Activated CD4-positive, alpha-beta T cell treated with anti-CD3 and anti-CD28 coated beads for 4 hours (primary cell): ENCODE measurements at regions not wholly inside any gene's neighbourhood (a gene's known extent, or its start where the extent isn't known, plus 50 kb on each side); places are given as distances from the start of the nearest gene placed in this dataset.
"Not testable (repeated sequence)": the region's sequence is repeated elsewhere in the genome, so short reads cannot be mapped to it uniquely, and the experiment has no call there.

ENCODE experiments used
- DNase-seq, 2 donors: peaks; one replicate each; pipeline ENCODE4 v3.0.0-alpha.2; 2020

DNA sequence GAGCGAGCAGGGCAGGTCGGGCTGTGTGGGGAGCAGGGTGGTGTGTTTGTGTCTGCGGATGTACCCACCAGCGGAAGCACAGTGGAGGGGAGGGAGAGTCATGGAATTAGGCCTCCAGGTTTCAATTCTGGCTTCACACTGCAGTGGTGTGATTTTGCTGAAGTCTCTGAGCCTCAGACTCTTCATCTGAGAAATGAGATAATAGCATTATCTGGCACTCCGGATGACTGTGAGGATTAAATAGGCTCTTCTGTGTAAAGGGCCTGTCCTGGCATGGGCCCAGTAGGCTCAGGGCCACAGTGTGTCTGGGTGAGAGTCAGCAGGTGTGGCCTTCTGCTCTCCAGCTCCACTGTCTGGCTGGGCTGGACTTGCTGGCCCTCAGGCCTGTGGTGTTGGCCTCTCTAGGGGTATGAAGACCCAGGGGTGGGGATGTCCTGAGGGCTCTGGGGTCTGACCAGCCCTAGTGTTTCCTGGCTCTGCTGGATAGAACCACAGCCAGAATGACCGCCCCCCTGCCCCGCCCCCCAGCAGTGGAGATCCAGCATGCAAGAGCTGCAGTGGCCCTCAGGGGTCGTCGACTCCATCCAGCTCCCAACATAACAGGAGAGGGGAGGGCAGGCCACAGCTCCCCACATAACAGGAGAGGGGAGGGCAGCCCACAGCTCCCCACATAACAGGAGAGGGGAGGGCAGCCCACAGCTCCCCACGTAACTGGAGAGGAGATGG, 178.6 kb downstream of the RPS24 start:
- no peak for DNase-seq

DNA sequence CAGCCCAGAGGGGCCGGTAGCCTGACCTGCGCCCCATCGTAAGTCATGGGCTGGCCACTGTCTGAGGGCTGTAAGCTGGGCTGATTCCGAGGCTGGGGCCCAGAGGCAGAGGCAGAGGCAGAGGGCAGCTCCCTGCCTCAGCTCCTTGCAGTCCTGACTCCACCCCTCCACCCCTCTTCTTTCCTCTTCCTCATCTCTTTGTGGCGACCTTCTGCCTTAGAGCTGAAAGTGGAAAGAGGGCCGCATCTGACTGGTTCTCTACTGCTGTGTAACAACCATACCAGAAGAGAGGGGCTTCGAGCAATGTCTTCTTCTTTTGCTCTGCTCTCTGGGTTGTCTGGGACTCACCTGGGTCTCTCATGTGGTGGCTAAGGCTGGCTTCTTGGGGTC, 179.1 kb downstream of the RPS24 start:
- no peak for DNase-seq

DNA sequence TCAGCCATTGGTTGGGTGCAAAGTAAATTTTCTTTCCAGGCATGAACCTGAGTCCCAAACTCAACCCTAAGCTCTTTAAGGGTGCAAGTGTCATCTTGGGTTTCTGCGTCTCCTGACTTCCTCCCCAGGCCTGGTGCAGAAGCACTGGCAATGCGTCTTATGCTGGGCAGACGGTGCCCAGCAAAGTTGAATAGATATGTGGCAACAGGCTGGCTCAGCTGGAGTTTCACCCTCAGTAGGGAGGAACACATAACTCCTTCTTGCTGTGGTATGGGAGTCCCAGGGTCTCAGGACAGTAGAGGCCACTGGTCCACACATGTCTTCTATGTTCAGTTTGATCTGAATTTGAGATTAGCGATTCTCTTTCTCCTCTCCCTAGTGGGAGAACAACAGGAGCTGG, 181.3 kb downstream of the RPS24 start:
- DNase-seq: no peak

DNA sequence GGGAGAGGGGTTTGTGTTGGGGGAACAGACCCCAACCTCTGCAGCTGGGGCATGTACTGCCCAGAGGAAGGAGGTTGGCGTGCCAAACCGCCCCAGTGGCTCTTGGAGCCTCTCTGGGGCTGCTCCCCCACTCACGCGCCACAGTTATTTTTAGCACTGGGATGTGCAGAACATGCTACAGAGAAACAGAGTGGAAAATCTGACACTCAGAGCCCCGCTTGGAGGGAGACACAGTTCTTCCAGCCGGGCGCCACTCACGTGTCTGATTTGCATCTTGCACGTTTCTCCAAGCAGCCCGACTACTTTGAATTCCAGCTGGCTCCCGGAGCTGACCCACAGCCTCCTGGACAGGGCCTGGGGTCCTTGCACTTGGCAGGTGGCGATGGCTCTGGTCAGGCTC, 182.0 kb downstream of the RPS24 start:
- DNase-seq: no peak

- DNase-seq: no peak
These were observed 183.7 kb downstream of the RPS24 start for GRCh38 chr10:78217336-78217735.

GRCh38 chr10:78218798-78219490, 185.3 kb downstream of the RPS24 start:
- no peak for DNase-seq

GRCh38 chr10:78219568-78219967, 185.9 kb downstream of the RPS24 start:
- not testable (repeated sequence) for DNase-seq

DNA sequence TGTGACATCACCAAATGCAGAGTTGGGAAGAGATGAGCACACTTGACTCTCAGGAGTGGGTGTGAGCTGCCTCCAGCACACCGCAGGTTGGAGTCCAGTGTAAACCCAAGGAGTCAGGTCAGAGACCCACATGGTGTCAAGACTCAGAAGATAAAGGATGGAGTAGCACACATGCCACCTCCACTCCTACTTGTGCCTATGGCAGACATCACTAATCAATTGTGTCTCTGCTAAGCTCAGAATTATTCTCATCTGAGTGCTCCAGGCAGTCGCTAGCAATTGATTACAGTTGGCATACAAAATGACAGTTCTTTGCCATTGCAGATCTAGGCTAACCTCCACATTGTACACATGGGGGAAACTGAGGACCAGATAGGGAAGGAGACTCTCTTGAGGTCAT, 187.1 kb downstream of the RPS24 start:
- no peak for DNase-seq

DNA sequence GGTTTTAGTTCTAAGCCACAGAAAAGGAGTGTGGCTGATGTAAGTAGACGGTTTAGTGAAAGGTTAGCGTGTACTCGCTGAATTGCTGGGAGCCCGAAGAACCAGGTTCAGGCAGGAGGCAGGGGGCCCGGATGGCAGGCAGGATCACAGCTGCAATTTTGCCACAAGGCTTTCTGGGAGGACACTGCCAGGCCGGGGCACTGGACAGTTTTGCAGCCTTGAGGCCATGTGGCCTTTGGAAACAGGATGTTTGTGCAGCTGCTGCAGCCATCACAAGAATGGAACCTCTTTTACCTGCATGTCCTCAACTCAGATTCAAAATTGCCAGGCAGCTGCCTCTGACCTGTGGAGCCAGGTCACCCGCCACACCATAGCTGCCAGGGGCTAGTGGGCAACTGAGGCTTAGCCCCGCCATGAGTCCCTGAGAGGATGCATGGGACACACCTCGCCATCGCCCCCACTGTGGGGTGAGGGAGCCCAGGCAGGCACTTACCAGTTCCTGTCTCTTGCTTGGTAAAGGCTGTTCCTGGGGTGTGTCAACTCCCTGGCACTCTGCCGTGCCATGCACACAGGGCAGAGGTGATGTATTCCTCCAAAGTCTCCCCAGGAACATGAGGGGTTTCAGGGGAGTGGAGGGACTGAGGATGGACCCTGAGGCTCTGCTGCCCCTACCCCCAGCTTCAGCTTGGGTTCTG, 188.6 kb downstream of the RPS24 start:
- no peak for DNase-seq

DNA sequence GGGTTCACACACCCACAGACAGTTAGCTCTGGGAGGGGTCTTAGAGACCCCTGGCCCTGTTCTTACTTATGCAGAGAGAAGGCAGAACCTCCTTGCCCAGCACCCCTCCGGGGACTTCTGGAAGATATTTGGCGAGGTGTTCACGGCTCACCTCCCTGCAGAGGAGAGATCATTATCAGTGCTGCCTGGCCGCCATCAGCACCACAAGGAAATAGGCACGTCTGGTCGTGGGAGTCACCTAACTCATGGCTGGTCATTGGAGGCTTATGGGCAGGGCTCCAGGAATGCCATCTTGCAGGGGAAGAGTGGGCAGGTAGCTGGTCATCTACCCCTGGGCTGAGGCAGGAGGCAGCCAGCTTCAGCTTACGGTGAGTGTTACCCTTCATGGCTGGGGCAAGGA, 189.4 kb downstream of the RPS24 start:
- DNase-seq: no peak

- DNase-seq: no peak
These were observed 190.9 kb downstream of the RPS24 start for GRCh38 chr10:78224602-78225001.

- no peak for DNase-seq
These were observed 191.9 kb downstream of the RPS24 start for GRCh38 chr10:78225594-78225993.

DNA sequence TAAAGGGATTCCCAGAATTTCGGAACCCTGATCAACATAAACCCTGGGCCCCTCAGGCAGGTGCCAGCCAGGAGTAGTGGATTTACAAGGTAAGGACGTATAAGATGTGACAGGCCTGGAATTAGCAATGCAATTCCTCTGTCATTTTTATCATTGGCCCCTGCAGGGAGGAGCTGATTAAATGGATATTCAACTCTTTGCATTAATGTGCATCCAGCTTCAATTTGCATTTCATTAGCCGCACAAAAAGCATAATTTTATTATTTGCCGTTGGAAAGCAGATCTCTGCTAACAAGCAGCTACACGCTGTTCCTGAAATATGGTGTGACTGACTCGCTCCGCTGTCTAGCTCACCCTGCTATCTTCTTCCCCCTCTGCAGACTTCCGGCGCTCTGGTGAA, 195.8 kb downstream of the RPS24 start:
- DNase-seq: no peak

GRCh38 chr10:78229950-78230675, 196.4 kb downstream of the RPS24 start:
- no peak for DNase-seq

- no peak for DNase-seq
These were observed 197.7 kb downstream of the RPS24 start for GRCh38 chr10:78231327-78231726.

DNA sequence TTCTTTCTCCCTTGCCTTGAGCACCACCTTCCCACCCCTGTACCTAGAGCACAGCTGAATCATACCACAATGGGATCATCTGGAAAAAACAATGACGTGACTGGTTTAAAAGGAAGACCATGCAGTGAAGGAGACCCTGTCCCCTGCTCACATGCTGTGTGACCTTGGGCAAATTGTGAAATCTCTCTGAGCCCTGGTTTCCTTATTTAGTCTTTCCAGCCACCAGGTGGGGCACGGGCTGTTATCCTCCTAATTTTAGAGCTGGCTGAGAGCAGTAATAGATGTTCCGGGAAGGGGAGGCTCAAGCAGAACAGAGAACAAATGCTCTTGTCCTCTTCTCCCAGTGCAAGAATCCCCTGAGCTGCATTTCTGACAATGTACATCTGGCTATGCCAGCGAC, 198.3 kb downstream of the RPS24 start:
- DNase-seq: no peak

- DNase-seq: no peak
These were observed 202.9 kb downstream of the RPS24 start for GRCh38 chr10:78236416-78237015.

GRCh38 chr10:78237951-78238350, 204.3 kb downstream of the RPS24 start:
- DNase-seq: not testable (repeated sequence)

GRCh38 chr10:78247266-78247665, 213.6 kb downstream of the RPS24 start:
- no peak for DNase-seq

DNA sequence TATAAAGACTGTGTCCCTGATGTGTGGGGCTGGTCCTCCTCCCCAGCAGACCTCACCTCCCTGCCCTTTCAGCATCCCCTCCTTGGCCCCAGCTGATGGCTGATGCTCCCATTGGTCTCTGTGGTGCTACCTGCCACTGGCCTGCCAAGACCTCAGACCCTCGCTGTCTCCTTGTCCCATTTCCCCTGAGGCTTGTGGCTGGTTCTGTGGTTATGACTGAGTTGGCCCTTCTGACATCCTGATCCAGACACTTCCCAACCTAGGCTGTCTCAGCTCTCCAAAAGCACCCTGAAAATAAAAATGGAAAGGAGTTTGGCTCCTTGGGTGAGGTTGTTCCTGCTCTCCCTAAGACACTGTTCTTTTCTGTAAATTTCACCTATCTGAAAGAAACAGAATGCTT, 214.2 kb downstream of the RPS24 start:
- DNase-seq: no peak

DNA sequence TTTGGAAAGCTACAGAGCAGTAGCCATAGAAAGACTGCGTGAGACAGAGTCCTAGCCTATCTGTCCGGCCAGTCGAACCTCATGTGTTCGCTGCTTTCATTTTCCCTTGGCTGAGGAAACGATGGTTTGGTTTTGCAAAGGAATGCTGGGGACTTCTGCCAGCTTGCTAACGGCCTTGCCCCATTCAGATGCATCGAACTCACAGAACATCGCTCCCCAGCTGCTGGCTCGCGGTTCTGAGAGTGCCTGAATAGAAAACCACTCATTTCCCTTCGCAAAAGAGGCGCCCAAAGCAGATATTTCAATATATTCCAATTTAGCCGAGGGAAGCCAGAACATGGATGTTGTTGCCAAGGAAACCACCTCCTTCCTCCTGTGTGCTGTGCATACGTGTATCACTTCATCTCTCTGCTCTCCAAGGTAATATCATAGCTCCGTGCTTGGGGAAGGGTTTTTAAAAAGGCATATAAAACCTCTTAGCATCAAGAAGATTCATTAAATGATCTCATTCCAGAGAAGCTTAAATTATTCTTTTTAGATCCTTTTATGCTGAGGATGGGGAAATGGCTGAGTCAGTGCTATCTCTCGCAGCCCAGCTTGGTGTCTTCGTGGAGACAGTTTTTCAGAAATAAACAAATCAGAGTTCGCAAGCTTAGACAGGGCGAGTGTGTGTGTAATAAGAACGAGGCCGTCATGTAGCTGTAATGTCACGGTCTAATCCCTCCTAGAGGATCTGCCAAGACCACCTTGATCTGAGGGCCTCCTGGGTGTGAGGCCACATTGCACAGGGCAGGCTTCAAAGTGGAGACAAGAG, 215.2 kb downstream of the RPS24 start:
- DNase-seq: no peak

DNA sequence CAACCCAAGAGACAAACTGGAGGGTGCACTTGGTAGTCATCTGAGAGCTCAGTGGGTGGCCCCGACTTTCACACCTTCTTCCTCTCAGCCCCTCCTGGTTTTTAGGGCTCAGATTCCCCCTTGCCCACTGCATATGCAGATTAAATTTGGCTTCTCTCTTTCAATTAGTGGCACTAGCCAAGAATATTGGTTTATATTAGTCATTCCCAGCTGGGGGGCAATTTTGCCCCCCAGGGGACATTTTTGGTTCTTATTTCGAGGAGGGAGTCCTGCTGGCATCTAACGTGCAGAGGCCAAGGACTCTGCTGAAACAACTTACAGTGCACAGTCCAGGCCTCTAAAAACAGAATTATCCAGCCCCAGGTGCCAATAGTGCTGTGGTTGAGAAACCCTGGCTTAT, 216.0 kb downstream of the RPS24 start:
- no peak for DNase-seq
